ENCODE measurements at regions not wholly inside any gene's neighbourhood (a gene's known extent, or its start where the extent isn't known, plus 50 kb on each side); places are given as distances from the start of the nearest gene placed in this dataset.

DNA sequence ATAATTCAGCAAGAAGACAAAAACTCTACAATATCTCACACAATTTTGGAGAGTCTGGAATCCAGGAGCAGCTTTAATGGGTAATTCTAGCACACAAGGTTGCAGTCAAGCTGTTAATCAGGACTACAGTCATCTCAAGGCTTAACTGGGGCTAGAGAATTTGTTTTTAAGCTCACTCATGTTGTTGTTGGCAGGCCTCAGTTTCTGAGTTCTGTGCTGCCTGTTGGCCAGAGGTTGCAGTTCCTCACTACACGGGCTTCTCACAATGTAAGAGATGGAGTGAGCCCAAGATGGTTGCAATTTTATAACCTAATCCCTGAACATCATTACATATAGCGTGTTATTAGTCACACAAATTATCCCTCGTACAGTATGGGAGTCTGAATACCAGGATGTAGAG is 50.6 kb upstream of the TMEFF2 start:
- POLR2A ChIA-PET, result no interaction called here
- Histone ChIP-seq H3K4me1 (ENCODE audit: control insufficient read depth, insufficient read depth, low read length) (no peaks in the 10 kb centered on the region), H3K36me3 (ENCODE audit: control insufficient read depth in 2 of 2, insufficient read depth in 1 of 2, low read length in 2 of 2) (no peaks in the 10 kb centered on the region), H3K9me3 (ENCODE audit: control insufficient read depth, insufficient read depth, low read depth, low read length) (no peaks in the 10 kb centered on the region), H3K4me3 (ENCODE audit: low read depth, low read length) (no peak overlapping the region), H3K27ac (ENCODE audit: extremely low read depth, low read depth, low read length) (no peak overlapping the region)
- CTCF ChIA-PET, result interaction anchor here (0.7 kb wide), 1 partner anchor 959 kb away, joined by 4 read pairs; no protein-coding TSS in a partner anchor
- TF ChIP-seq, protein P1, sequence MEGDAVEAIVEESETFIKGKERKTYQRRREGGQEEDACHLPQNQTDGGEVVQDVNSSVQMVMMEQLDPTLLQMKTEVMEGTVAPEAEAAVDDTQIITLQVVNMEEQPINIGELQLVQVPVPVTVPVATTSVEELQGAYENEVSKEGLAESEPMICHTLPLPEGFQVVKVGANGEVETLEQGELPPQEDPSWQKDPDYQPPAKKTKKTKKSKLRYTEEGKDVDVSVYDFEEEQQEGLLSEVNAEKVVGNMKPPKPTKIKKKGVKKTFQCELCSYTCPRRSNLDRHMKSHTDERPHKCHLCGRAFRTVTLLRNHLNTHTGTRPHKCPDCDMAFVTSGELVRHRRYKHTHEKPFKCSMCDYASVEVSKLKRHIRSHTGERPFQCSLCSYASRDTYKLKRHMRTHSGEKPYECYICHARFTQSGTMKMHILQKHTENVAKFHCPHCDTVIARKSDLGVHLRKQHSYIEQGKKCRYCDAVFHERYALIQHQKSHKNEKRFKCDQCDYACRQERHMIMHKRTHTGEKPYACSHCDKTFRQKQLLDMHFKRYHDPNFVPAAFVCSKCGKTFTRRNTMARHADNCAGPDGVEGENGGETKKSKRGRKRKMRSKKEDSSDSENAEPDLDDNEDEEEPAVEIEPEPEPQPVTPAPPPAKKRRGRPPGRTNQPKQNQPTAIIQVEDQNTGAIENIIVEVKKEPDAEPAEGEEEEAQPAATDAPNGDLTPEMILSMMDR (tag by site-specific recombination; IDR thresholded peaks at IDR 0.05), result no peak
- TF ChIP-seq ZNF677 (tag by site-specific recombination; IDR thresholded peaks at IDR 0.05), result no peak
- TF ChIP-seq ZNF37A (tag by site-specific recombination; IDR thresholded peaks at IDR 0.05), result no peak
- TF ChIP-seq, protein P2, sequence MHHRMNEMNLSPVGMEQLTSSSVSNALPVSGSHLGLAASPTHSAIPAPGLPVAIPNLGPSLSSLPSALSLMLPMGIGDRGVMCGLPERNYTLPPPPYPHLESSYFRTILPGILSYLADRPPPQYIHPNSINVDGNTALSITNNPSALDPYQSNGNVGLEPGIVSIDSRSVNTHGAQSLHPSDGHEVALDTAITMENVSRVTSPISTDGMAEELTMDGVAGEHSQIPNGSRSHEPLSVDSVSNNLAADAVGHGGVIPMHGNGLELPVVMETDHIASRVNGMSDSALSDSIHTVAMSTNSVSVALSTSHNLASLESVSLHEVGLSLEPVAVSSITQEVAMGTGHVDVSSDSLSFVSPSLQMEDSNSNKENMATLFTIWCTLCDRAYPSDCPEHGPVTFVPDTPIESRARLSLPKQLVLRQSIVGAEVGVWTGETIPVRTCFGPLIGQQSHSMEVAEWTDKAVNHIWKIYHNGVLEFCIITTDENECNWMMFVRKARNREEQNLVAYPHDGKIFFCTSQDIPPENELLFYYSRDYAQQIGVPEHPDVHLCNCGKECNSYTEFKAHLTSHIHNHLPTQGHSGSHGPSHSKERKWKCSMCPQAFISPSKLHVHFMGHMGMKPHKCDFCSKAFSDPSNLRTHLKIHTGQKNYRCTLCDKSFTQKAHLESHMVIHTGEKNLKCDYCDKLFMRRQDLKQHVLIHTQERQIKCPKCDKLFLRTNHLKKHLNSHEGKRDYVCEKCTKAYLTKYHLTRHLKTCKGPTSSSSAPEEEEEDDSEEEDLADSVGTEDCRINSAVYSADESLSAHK (tag by site-specific recombination; IDR thresholded peaks at IDR 0.05), result no peak
- TF ChIP-seq ZNF175 (tag by site-specific recombination; IDR thresholded peaks at IDR 0.05), result no peak
- no peak for TF ChIP-seq BCL11B (tag by site-specific recombination; IDR thresholded peaks at IDR 0.05; ENCODE audit: low read depth)
- TF ChIP-seq ZNF266 (tag by site-specific recombination; IDR thresholded peaks at IDR 0.05; ENCODE audit: low read depth), result no peak
- TF ChIP-seq, protein P3, sequence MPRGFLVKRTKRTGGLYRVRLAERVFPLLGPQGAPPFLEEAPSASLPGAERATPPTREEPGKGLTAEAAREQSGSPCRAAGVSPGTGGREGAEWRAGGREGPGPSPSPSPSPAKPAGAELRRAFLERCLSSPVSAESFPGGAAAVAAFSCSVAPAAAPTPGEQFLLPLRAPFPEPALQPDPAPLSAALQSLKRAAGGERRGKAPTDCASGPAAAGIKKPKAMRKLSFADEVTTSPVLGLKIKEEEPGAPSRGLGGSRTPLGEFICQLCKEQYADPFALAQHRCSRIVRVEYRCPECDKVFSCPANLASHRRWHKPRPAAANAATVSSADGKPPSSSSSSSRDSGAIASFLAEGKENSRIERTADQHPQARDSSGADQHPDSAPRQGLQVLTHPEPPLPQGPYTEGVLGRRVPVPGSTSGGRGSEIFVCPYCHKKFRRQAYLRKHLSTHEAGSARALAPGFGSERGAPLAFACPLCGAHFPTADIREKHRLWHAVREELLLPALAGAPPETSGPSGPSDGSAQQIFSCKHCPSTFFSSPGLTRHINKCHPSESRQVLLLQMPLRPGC (tag by site-specific recombination; IDR thresholded peaks at IDR 0.05), result no peak
- no peak for TF ChIP-seq SP7 (tag by site-specific recombination; IDR thresholded peaks at IDR 0.05)
